Right lobe of liver (tissue), 6 donors: ENCODE measurements at regions not wholly inside any gene's neighbourhood (a gene's known extent, or its start where the extent isn't known, plus 50 kb on each side); places are given as distances from the start of the nearest gene placed in this dataset.

Experiments
- ATAC-seq, 4 donors: fragments of 200-7000 bp; cut with Tn5 transposase; one replicate each; pipeline ENCODE4 v1.9.1; 2020; ENCODE audit warnings: mild to moderate bottlenecking in 4 of 4, moderate library complexity in 4 of 4
- DNase-seq, 3 donors: peaks; one replicate each; pipeline ENCODE4 v3.0.0-alpha.2; 2020
- H3K27ac ChIP-seq, 3 donors: fragments of 200-600 bp; one replicate each; pipeline ENCODE4 v1.8.0; 2022
- H3K27me3 ChIP-seq, 2 donors: fragments of 200-600 bp; one replicate each; pipeline ENCODE4 v1.8.0; 2022
- H3K36me3 ChIP-seq, 4 donors: fragments of 200-600 bp; sonication (generic) in 1 of 4; one replicate each; pipeline versions ENCODE4 v1.5.1 to v1.8.0; 2017 to 2022; ENCODE audit warnings: control low read depth in 1 of 4
- H3K4me1 ChIP-seq, 4 donors: fragments of 200-600 bp; sonication (generic) in 1 of 4; one replicate each; pipeline versions ENCODE4 v1.5.1 to v1.8.0; 2017 to 2022; ENCODE audit warnings: control low read depth in 1 of 4
- H3K4me3 ChIP-seq, 3 donors: fragments of 200-600 bp; one replicate each; pipeline ENCODE4 v1.8.0; 2022
- H3K9me3 ChIP-seq, 4 donors: fragments of 200-600 bp; sonication (generic) in 1 of 4; one replicate each; pipeline versions ENCODE4 v1.5.1 to v1.8.0; 2017 to 2022; ENCODE audit warnings: control low read depth in 1 of 4
- CTCF ChIP-seq, 4 donors: fragments of 200-600 bp in 3 of 4; fragments of 450-650 bp in 1 of 4; IDR thresholded peaks; one replicate each; pipeline versions ENCODE4 v1.5.1 to v1.8.0; 2016 to 2022; ENCODE audit warnings: antibody characterized with exemption in 4 of 4, mild to moderate bottlenecking in 2 of 4
- POLR2A ChIP-seq: fragments of 450-650 bp; IDR thresholded peaks from one replicate; pipeline ENCODE4 v1.6.1; 2017; ENCODE audit warnings: antibody characterized with exemption, mild to moderate bottlenecking
- WGBS: methylation state at CpG from one replicate; pipeline ENCODE4 v1.1.6; 2018; ENCODE audit warnings: low coverage, low lambda C conversion rate; ENCODE audit not compliant: insufficient coverage; ENCODE audit errors: missing lambda C conversion rate; 5-methylcytosine and 5-hydroxymethylcytosine counted together
- intact Hi-C, 2 donors: fragments of 100-400 bp; cut with DNase I; formaldehyde crosslinking; loops; one replicate each; pipeline versions ENCODE4 v1.11.2 to v1.14.1; 2022
- donor health status: DM: no; HTN: yes; CAD: no.
- donor health status: DM: no; HTN: no; CAD: no.
- donor health status: DM: no; HTN: no; CAD: no.
- donor health status: DM: no; HTN: yes; CAD: no.
- donor health status: DM: no; HTN: yes; CAD: no.

- no peaks in the 10 kb centered on the region for H3K4me1 ChIP-seq
- intact Hi-C loops: no loop called here
- TF ChIP-seq POLR2A (no peak), CTCF (IDR thresholded peaks at IDR 0.05) (no peak)
- no peaks in the 10 kb centered on the region for H3K36me3 ChIP-seq
- no peak for DNase-seq
- no peak overlapping the region for H3K27ac ChIP-seq
- H3K27me3 ChIP-seq: no peaks in the 10 kb centered on the region
- no peaks in the 10 kb centered on the region for H3K9me3 ChIP-seq
- WGBS: 52% methylated on average over 13 of the region's 13 CpGs
- ATAC-seq: no peak
- H3K4me3 ChIP-seq: no peak overlapping the region
These were observed 81.8 kb upstream of the LINGO1 start for GRCh38 chr15:77714555-77714954.

- whole genome bisulfite sequencing: 28% methylated on average over 2 of the region's 4 CpGs
These were observed 81.3 kb upstream of the LINGO1 start for GRCh38 chr15:77714023-77714422.

GRCh38 chr15:77713281-77713680 lies 80.6 kb upstream of the LINGO1 start:
- no peak overlapping the region for H3K27ac ChIP-seq
- H3K4me1 ChIP-seq: no peaks in the 10 kb centered on the region
- ATAC-seq (no peak), DNase-seq (no peak)
- H3K27me3 ChIP-seq: no peaks in the 10 kb centered on the region
- intact Hi-C loops: no loop called here
- H3K4me3 ChIP-seq: no peak overlapping the region
- no peak for TF ChIP-seq POLR2A
- TF ChIP-seq CTCF (IDR thresholded peaks at IDR 0.05): no peak
- H3K36me3 ChIP-seq: no peaks in the 10 kb centered on the region
- WGBS: 74% methylated on average over 7 of the region's 10 CpGs
- no peaks in the 10 kb centered on the region for H3K9me3 ChIP-seq

More at GRCh38 chr15:77714023-77714422, 81.3 kb upstream of the LINGO1 start:
- Histone ChIP-seq H3K9me3 (no peaks in the 10 kb centered on the region), H3K27ac (no peak overlapping the region), H3K4me3 (no peak overlapping the region), H3K27me3 (no peaks in the 10 kb centered on the region), H3K4me1 (no peaks in the 10 kb centered on the region), H3K36me3 (no peaks in the 10 kb centered on the region)
- no peak for ATAC-seq
- intact Hi-C loops: no loop called here
- no peak for DNase-seq
- TF ChIP-seq POLR2A: no peak
- TF ChIP-seq CTCF (IDR thresholded peaks at IDR 0.05): no peak

GRCh38 chr15:77712438-77712837 lies 79.7 kb upstream of the LINGO1 start:
- no peaks in the 10 kb centered on the region for H3K27me3 ChIP-seq
- no peaks in the 10 kb centered on the region for H3K9me3 ChIP-seq
- intact Hi-C loops: no loop called here
- H3K27ac ChIP-seq: no peak overlapping the region
- ATAC-seq: no peak
- no peaks in the 10 kb centered on the region for H3K4me1 ChIP-seq
- H3K4me3 ChIP-seq: no peak overlapping the region
- no peaks in the 10 kb centered on the region for H3K36me3 ChIP-seq
- DNase-seq: no peak
- TF ChIP-seq CTCF (IDR thresholded peaks at IDR 0.05) (no peak), POLR2A (no peak)
- WGBS: 18% methylated on average over 3 of the region's 4 CpGs

GRCh38 chr15:77710637-77711036 lies 77.9 kb upstream of the LINGO1 start:
- H3K4me1 ChIP-seq: no peaks in the 10 kb centered on the region
- no peak overlapping the region for H3K4me3 ChIP-seq
- ATAC-seq (no peak), DNase-seq (no peak)
- no peaks in the 10 kb centered on the region for H3K36me3 ChIP-seq
- intact Hi-C loops: no loop called here
- no peak for TF ChIP-seq POLR2A
- H3K27ac ChIP-seq: no peak overlapping the region
- 69% methylated on average over 6 of the region's 13 CpGs for WGBS
- no peaks in the 10 kb centered on the region for H3K9me3 ChIP-seq
- no peaks in the 10 kb centered on the region for H3K27me3 ChIP-seq
